NCI-H69 (cell line): ENCODE measurements at regions not wholly inside any gene's neighbourhood (a gene's known extent, or its start where the extent isn't known, plus 50 kb on each side); places are given as distances from the start of the nearest gene placed in this dataset.
"Not testable (repeated sequence)": the region's sequence is repeated elsewhere in the genome, so short reads cannot be mapped to it uniquely, and the experiment has no call there.

Experiments
- DNase-seq: peaks from one replicate; lab custom pipeline; 2025; lab: John Stamatoyannopoulos, UW

GRCh38 chr10:23870651-23871610 is 338.0 kb upstream of the KIAA1217 start:
- DNase-seq = no peak

- DNase-seq = no peak
These were observed 336.6 kb upstream of the KIAA1217 start for GRCh38 chr10:23872290-23872689.

DNA sequence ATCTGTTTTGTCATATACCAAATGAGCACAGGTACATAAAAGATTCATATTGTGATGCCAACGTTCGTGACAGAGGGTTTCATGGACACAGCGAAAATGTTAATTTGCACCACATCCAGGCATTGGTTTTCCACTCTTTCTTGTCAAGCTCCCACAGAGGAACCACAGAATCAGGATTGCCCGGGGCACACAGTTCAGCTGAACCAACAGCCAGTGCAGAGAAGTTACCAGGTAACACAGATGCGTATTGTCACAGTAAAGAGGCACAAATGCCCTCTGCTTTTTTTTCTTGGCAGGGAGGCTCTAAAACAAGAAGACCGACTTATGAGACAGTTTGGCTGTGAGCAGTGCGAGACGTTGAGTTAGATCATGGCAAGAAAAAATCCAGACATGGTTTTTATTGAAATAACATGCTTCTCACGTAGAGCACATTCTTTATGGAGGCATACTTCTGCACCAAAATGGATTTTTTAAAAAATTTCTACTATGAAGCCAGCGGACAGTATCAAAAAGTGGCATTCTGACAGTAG is 331.1 kb upstream of the KIAA1217 start:
- no peak for DNase-seq

GRCh38 chr10:23884670-23885069 is 324.3 kb upstream of the KIAA1217 start:
- no peak for DNase-seq

- DNase-seq = no peak
These were observed 323.1 kb upstream of the KIAA1217 start for GRCh38 chr10:23885853-23886252.

DNA sequence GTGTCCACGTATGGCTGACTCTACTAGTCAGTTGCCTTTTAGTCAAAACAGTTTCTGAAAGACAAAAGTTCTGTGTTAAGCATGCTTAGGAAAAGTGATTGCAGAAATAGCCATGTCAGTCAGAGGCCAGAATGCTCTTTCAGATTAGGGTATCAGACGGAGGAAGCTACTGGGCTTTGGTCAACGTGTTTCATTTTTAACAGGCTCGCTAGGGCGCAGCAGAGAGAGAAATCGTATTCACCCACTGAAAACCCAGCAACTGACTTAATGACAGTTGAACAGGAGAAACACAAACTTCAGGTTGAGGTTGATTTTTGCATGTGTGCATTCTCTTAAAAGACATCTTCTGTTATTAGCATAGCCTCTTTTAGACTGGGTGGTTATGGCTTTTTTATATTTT is 322.6 kb upstream of the KIAA1217 start:
- no peak for DNase-seq

- DNase-seq = no peak
These were observed 317.6 kb upstream of the KIAA1217 start for GRCh38 chr10:23891301-23891700.

- DNase-seq = no peak
These were observed 316.6 kb upstream of the KIAA1217 start for GRCh38 chr10:23892296-23892695.

DNA sequence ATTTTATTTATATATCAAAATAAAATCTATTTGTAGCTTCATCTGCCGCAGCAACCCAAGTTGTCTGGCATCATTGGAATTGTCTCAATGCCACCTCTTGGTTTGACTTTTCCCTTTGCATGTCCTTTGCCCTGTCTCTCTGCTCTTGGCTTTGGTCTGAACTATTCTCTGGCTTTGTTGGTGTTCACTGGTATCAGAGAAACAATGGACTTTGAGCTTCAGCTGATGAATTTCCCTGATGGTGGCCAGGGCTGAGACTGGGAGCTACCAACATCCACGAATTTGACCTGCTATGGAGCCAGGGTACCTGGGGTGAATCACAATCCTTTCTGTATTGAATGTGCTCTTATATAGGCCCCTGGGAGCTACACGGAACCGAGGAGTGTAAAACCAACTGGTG is 311.7 kb upstream of the KIAA1217 start:
- DNase-seq = no peak

- no peak for DNase-seq
These were observed 311.1 kb upstream of the KIAA1217 start for GRCh38 chr10:23897861-23898260.

DNA sequence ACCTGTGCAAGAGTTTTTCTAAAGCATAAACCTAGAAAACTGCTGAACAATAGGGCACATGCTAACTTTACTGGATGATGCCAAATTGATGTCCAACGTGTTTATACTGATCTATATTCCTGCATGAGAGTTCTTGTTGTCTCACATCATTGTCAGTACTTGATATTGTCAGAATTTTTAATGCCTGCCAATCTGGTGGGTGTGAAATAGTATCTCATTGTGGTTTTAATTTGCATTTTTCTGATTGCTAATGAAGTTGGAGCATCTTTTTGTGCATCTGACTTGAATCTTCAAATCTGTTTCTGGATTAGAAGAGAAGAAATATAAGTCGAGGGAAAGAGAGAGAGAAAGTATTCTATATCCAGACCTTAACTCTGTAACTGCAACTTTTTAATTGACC is 309.8 kb upstream of the KIAA1217 start:
- DNase-seq = no peak

DNA sequence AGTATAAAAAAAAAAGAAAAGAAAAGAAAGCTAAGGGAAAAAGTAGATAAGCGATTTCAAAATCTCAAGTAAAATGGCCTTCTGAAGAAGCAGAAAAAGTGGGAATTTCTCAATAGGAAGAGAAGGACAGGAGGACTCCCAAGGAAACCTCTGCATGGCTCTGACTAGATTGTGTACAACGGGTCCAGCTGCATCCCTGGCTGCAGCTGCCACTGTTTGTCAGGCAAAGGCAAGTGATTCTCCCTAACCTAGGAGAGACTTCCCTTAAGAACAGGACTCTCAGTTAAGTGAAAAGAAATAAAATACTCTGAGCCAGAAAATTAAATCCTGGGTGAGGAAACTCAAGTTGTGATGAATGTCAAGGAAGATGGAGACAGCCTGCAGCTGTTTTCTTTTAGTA is 298.6 kb upstream of the KIAA1217 start:
- DNase-seq = no peak

DNA sequence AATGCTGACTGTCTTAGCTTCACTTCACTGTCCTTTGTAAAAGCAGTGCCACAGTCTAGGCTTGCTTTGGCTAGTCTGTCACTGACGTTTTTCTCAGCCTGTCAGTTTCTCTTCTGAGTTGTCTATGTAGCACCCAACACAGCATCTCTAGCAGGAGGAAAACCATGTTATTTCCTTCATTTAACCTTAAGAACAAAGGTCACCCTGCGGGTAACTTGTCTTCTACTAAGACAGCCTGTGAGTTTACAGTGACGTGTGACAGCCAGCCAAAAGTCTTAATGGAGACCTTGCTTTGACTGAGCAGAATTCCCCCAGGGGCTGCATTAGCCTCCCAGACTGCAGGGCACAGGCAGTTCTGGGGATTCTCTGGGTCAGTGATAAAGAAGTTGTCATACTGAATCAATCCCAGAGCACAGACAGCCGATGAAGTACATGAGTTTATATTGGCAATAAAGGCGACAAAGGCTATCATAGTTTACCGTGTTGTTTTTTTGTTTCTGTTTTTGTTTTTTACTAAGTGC is 296.0 kb upstream of the KIAA1217 start:
- DNase-seq = no peak

DNA sequence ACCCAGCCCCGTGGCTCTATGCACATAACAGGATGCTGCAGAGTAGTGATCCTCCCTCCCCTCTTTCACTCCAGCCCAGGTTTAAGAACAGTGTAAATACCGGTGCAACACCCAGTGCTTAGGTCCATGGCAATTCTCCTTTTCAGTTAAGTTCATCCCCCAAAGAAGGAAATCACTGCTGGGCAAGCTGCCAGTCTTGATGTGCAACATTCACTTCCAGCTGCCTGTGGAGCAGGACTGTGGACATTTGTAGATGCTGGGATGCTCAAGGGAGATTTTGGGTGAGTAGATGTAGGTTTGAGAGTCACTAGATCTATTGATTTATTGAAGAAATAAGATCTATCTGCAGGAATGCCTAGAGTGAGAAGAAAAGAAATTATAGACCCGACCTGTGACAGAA is 294.3 kb upstream of the KIAA1217 start:
- DNase-seq = no peak

DNA sequence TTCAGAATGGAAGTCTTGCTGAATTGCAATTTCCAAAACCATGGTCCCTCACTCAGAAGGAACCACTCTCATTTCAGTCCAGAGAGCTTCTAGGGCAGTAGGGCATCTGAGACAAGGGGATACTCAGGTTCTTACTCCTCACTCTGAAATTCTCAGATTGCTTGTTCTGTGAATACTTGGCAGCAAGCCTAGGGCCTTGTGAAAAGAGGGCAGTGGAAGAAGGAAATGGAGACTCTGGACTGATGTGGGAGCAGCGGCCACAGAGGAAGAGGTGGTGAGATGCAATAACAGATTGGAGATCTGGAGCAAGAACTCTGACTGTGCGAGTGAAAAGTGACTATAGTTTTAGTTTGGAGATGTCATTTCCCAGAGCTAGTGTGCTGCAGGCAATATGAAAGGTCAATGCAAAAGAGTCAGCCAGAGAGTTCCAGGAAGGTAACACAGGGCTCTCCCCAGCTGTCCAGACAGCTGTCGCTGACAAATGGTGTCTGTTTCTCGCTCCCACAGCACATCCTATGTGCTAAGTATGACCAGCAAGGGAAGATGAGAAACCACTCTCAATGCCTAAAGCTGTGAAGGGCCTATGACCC is 291.6 kb upstream of the KIAA1217 start:
- no peak for DNase-seq

DNA sequence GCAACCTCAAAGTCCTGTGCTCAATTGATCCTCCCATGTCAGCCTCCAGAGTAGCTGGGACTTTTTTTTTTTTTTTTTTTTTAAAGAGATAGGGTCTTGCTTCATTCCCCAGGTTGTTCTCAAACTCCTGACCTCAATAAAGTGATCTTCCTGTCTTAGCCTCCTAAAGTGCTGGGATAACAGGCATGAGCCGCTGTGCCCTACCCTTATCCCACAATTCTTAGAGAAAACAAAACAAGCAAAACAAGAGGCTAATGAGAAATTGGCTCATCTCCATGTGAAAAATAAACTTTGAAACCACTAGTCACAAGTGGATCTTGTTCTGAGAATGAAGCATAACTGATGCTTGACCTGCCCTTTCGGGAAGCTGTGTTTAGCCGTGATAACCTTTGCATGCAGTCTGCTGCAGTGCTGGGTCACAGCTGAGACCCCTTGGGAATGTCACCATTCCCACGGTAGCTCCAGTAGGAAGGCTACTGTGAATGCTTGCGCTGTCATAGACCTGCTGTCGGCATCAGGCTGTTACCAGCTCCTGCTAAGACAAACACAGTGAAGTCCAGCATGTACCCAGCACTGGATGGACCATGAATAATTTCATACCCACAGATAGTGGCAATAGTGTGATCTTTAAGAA is 290.7 kb upstream of the KIAA1217 start:
- no peak for DNase-seq

DNA sequence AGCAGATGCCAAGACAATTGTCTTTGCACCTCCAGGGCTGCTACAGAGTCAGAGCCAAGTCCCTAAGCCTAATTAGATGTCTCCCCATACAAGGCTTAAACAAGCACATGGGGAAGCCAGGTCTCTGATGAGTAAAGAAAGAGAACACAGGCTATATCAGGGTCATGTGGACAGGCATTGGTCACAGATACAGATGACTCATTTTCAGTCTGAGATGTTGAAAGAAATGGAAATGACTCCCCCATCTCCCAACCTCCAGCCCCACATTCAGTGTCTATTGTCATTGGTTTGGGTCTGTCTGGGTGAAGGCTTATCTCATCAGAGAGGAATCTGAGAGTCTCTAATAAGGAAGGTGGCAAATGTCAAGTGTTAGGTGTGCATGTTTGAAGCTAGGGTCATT is 290.1 kb upstream of the KIAA1217 start:
- DNase-seq = no peak

GRCh38 chr10:23927576-23928325 is 281.2 kb upstream of the KIAA1217 start:
- no peak for DNase-seq

GRCh38 chr10:23934023-23934422 is 274.9 kb upstream of the KIAA1217 start:
- not testable (repeated sequence) for DNase-seq

DNA sequence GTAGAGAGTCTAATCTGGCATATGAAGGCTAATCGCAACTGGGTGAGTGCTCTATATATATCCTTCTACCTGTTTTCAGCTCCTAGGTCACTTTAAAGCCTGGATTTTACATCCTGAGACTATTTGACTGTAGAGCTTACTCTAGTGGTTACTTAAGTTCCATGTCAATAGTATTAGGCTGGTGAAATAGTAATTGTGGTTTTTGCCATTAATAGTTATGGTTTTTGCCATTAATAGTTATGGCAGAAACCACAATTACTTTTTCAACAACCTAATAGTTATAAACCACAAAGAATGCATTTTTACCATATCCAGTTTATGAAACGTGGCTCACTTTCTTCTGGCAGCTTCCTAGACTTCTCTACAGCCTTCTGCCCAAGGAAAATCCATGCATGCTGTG is 263.1 kb upstream of the KIAA1217 start:
- DNase-seq = no peak

DNA sequence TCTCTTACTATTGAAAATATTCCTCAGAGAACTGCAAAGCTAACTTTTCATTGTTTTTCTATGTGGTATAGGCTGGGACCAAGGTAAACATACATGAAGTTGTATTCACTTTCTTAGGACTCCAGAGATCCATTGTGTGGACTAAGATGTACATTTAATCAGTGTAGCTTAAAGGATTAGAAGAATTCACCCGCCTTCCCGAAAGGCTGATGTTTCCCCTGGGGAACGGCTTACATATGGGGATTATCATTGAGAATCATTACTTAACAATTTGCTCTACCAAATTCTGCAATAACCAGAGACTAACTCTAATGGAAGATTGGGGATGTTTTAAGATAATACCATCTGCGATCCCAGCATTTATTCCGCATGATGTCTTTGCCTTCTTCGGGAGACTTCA is 257.1 kb upstream of the KIAA1217 start:
- DNase-seq = no peak
